Lung (tissue), 11 donors: ENCODE measurements at regions not wholly inside any gene's neighbourhood (a gene's known extent, or its start where the extent isn't known, plus 50 kb on each side); places are given as distances from the start of the nearest gene placed in this dataset.

Experiments used
- ATAC-seq: fragments of 200-7000 bp; cut with Tn5 transposase; one replicate; pipeline ENCODE4 v1.9.1; 2020; ENCODE audit warnings: moderate number of reproducible peaks; ENCODE audit not compliant: insufficient read depth, low FRiP score
- DNase-seq, 3 donors: peaks; one replicate each; pipeline ENCODE4 v3.0.0-alpha.2; 2013 to 2017
- H3K27ac ChIP-seq, 2 donors: one replicate each; pipeline ENCODE4 v1.5.1; 2013; ENCODE audit warnings: mild to moderate bottlenecking in 2 of 2, moderate library complexity in 2 of 2, control low read depth in 1 of 2, inconsistent platforms in 1 of 2, low read depth in 1 of 2, low read length in 1 of 2
- H3K27me3 ChIP-seq, 3 donors: one replicate each; pipeline ENCODE4 v1.5.1; 2013; ENCODE audit warnings: low read length in 2 of 3; ENCODE audit not compliant: control insufficient read depth in 3 of 3, insufficient read depth in 3 of 3
- H3K36me3 ChIP-seq, 4 donors: one replicate each; pipeline ENCODE4 v1.5.1; 2013; ENCODE audit warnings: low read length in 4 of 4, mild to moderate bottlenecking in 1 of 4, moderate library complexity in 1 of 4; ENCODE audit not compliant: control insufficient read depth in 4 of 4, insufficient read depth in 4 of 4
- H3K4me1 ChIP-seq, 5 donors: one replicate each; pipeline ENCODE4 v1.5.1; 2013; ENCODE audit warnings: low read length in 5 of 5, mild to moderate bottlenecking in 2 of 5, moderate library complexity in 1 of 5; ENCODE audit not compliant: control insufficient read depth in 5 of 5, insufficient read depth in 5 of 5
- H3K4me3 ChIP-seq: one replicate; pipeline ENCODE4 v1.5.1; 2013; ENCODE audit warnings: mild to moderate bottlenecking, control low read depth, moderate library complexity
- H3K9ac ChIP-seq, 2 donors: one replicate each; pipeline ENCODE4 v1.5.1; 2013; ENCODE audit warnings: low read length in 2 of 2, control low read depth in 1 of 2; ENCODE audit not compliant: insufficient read depth in 1 of 2
- H3K9me3 ChIP-seq, 4 donors: one replicate each; pipeline ENCODE4 v1.5.1; 2013; ENCODE audit warnings: low read length in 3 of 4, mild to moderate bottlenecking in 1 of 4, moderate library complexity in 1 of 4; ENCODE audit not compliant: control insufficient read depth in 4 of 4, insufficient read depth in 3 of 4
- WGBS, 2 donors: extraction: QIAGEN DNeasy Blood & Tissue Kit; methylation state at CpG; one replicate each; pipeline ENCODE4 v1.1.7; 2013; 5-methylcytosine and 5-hydroxymethylcytosine counted together
- TF ChIP-seq, protein P1 (sequence below): IDR thresholded peaks from 2 replicates; pipeline ENCODE4 v1.5.1; 2012; ENCODE audit warnings: mild to moderate bottlenecking; ENCODE audit errors: control extremely low read depth, extremely low read depth
- donor health status: control.
- donor health status: control.
- donor health status: Bipolar disorder and iron deficiency.
- donor health status: healthy.
- donor health status: DM: yes; HTN: yes; CAD: no.

DNA sequence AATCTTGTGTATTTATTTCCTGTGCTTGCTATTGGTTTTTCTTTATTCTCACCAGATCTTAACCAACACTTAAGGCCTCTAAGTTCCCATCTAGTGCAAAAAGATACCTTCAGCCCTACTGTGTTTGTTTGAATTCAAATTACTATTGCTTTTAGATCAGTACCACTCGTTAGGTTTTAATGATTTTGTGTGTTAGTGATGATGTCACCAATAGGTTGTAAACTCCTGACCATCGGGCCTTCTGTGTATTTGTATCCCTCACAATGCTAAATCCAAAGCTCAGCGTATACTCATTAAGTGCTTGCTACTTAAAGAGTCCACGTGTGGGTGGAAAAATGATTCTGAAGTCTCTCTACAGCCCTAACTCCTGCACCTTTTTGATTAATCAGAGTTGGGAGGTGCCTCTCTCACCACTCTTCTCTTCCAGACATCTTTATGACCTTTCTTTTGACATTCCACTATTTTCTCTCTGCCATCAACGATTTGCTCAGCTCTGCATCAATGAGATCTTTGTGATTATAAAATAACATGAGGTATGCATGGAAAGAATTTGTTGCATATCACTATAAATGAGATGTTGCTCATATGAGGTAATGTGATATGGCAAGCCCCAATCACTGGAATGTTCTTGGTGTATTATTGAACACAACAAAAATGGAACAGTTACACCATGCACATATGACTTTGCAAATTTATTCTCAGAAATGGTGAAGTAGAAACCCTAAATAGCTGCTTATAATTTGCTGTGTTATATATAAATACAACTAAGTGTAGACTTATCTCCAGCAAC lies 55.1 kb upstream of the LAMA2 start:
- Histone ChIP-seq H3K4me3 (no peak overlapping the region), H3K4me1 (peaks cover 0 to 13% (median 0%) of the 10 kb centered on the region in 5 donors), H3K27ac (no peak overlapping the region), H3K9ac (no peak overlapping the region), H3K36me3 (no peaks in the 10 kb centered on the region), H3K27me3 (no peaks in the 10 kb centered on the region), H3K9me3 (peaks cover 0 to 6% (median 0%) of the 10 kb centered on the region in 4 donors)
- no peak for DNase-seq
- ATAC-seq = no peak
- TF ChIP-seq, protein P1, sequence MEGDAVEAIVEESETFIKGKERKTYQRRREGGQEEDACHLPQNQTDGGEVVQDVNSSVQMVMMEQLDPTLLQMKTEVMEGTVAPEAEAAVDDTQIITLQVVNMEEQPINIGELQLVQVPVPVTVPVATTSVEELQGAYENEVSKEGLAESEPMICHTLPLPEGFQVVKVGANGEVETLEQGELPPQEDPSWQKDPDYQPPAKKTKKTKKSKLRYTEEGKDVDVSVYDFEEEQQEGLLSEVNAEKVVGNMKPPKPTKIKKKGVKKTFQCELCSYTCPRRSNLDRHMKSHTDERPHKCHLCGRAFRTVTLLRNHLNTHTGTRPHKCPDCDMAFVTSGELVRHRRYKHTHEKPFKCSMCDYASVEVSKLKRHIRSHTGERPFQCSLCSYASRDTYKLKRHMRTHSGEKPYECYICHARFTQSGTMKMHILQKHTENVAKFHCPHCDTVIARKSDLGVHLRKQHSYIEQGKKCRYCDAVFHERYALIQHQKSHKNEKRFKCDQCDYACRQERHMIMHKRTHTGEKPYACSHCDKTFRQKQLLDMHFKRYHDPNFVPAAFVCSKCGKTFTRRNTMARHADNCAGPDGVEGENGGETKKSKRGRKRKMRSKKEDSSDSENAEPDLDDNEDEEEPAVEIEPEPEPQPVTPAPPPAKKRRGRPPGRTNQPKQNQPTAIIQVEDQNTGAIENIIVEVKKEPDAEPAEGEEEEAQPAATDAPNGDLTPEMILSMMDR = no peak
- 77 to 80% methylated on average over 5 of the region's 5 CpGs for whole genome bisulfite sequencing, 2 donors

DNA sequence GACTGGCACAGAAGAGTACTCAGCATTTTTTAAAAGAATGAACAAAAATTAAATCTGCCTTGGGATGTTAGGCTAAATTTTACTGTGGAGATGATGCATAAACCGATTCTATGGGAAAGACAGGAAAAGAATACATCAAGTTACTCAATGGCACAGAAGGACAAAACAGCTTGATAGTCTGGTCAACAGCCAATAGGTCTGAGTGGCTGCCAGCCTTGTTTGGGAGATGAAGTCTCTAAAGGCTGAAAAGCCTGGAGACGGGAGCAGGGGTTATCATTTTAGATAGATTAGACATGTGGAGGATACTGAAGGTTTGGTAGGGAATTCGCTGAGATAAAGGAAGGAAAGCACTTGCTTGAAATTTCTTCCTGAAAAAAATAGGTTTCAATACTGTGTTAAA lies 56.3 kb upstream of the LAMA2 start:
- Histone ChIP-seq H3K9ac (no peak overlapping the region), H3K4me1 (peaks cover 0 to 13% (median 0%) of the 10 kb centered on the region in 5 donors), H3K36me3 (no peaks in the 10 kb centered on the region), H3K27me3 (no peaks in the 10 kb centered on the region), H3K27ac (no peak overlapping the region), H3K4me3 (no peak overlapping the region), H3K9me3 (peaks cover 0 to 6% (median 0%) of the 10 kb centered on the region in 4 donors)
- WGBS, 2 donors = 72 to 88% methylated on average over 3 of the region's 3 CpGs
- TF ChIP-seq, protein P1 = no peak
- DNase-seq (no peak), ATAC-seq (no peak)

DNA sequence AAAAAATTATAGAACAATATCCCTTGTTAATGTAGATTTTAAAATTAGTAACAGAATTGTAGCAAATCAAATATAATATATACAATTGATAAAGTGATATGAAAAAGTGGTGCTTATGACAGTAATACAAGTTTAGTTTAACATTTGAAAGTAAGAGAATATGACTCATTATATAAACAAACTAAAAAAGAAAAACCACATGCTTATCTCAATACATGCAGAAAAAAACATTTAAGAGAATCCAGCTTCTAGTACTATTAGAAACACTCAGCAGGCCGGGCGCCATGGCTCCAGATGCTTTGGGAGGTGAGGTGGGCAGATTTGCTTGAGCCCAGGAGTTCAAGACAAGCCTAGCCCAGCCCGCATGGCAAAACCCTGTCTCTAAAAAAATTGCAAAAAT lies 60.7 kb upstream of the LAMA2 start:
- H3K27me3 ChIP-seq = no peaks in the 10 kb centered on the region
- DNase-seq = no peak
- H3K27ac ChIP-seq = no peak overlapping the region
- peaks cover 0 to 9% (median 0%) of the 10 kb centered on the region in 5 donors for H3K4me1 ChIP-seq
- 70 to 81% methylated on average over 3 of the region's 3 CpGs for WGBS, 2 donors
- H3K36me3 ChIP-seq = no peaks in the 10 kb centered on the region
- no peak overlapping the region for H3K9ac ChIP-seq
- no peak for ATAC-seq
- H3K4me3 ChIP-seq = no peak overlapping the region
- TF ChIP-seq, protein P1 = no peak
- no peaks in the 10 kb centered on the region for H3K9me3 ChIP-seq
